Lower leg skin (tissue), 3 donors: ENCODE measurements at regions not wholly inside any gene's neighbourhood (a gene's known extent, or its start where the extent isn't known, plus 50 kb on each side); places are given as distances from the start of the nearest gene placed in this dataset.

Experiments used
- CTCF ChIP-seq, 3 donors: fragments of 450-650 bp; IDR thresholded peaks; one replicate each; pipeline ENCODE4 v1.5.1; 2016; ENCODE audit warnings: antibody characterized with exemption in 3 of 3, mild to moderate bottlenecking in 3 of 3, moderate library complexity in 2 of 3
- POLR2A ChIP-seq, 2 donors: fragments of 450-650 bp; IDR thresholded peaks; one replicate each; pipeline ENCODE4 v1.6.1; 2016 to 2017; ENCODE audit warnings: antibody characterized with exemption in 2 of 2, mild to moderate bottlenecking in 1 of 2, moderate library complexity in 1 of 2

GRCh38 chr20:7155282-7155681 lies 387.8 kb downstream of the BMP2 start:
- TF ChIP-seq CTCF (IDR thresholded peaks at IDR 0.05) (no peak), POLR2A (IDR thresholded peaks at IDR 0.05) (no peak)
